GM19043 (cell line): ENCODE measurements at regions not wholly inside any gene's neighbourhood (a gene's known extent, or its start where the extent isn't known, plus 50 kb on each side); places are given as distances from the start of the nearest gene placed in this dataset.
"Not testable (repeated sequence)": the region's sequence is repeated elsewhere in the genome, so short reads cannot be mapped to it uniquely, and the experiment has no call there.

Experiments used
- ATAC-seq: cut with Tn5 transposase; IDR thresholded peaks from one replicate; pipeline ENCODE4 v1.9.1; 2021; ENCODE audit warnings: low read depth; ENCODE audit not compliant: unreplicated experiment

GRCh38 chr9:104195142-104195541 lies 101.0 kb downstream of the SMC2 start:
- not testable (repeated sequence) for ATAC-seq

DNA sequence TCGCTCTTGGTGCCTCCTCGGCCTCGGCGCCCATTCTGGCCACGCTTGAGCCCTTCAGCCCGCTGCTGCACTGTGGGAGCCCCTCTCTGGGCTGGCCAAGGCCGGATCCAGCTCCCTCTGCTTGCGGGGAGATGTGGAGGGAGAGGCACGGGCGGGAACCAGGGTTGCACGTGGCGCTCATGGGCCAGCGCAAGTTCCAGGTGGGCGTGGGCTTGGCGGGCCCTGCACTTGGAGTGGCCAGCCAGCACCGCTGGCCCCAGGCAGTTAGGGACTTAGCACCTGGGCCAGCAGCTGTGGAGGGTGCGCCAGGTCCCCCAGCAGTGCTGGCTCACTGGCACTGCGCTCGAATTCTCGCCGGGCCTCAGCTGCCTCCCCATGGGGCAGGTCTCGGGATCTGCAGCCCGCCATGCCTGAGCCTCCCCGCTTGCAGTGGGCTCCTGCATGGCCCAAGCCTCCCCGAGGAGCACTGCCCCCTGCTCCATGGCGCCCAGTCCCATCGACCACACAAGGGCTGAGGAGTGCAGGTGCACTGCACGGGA lies 106.4 kb downstream of the SMC2 start:
- no peak for ATAC-seq

GRCh38 chr9:104206766-104207165 lies 112.7 kb downstream of the SMC2 start:
- no peak for ATAC-seq

DNA sequence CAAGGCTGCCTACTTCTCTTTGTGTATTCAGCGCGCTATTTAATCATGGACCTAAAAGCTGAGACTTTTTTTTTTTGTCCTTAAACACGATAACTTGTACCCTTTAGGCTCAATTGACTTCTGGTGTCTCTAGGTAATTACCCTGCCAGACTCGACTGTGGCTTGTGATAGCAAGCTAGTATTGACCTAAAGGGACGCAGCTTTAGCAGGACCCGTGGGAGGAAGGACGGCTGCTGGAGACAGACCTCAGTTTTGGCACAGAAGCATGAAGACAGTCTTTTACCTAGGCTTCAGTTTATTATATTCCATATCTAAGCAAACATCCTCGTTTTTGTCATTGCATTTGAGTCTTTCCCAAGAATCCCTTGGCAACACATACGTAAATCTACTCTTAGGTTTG lies 115.3 kb downstream of the SMC2 start:
- no peak for ATAC-seq

GRCh38 chr9:104227108-104227507 lies 133.0 kb downstream of the SMC2 start:
- ATAC-seq: no peak

DNA sequence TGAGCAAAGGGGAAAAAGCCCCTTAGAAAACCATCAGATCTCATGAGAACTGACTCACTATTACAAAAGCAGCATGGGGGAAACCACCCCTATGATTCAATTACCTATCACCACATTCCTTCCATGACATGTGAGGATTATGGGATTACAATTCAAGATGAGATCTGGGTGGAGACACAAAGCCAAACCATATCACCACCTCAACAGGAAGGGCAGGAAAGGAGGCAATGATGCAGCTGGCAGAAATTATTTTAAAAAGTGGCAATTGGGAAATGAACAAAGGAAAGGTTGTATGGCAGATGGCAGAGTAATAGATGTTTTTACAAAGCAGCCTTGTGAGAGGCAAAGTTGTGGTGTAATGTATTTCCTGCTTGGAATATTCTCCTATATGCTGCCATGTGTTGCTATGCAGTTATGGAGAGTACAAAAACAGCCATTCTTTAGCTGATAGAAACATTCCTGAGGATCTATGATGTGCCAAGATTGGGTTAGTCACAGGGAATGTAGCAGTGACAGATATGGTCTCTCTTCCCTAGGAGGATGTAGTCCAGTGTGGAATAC lies 138.8 kb downstream of the SMC2 start:
- no peak for ATAC-seq

DNA sequence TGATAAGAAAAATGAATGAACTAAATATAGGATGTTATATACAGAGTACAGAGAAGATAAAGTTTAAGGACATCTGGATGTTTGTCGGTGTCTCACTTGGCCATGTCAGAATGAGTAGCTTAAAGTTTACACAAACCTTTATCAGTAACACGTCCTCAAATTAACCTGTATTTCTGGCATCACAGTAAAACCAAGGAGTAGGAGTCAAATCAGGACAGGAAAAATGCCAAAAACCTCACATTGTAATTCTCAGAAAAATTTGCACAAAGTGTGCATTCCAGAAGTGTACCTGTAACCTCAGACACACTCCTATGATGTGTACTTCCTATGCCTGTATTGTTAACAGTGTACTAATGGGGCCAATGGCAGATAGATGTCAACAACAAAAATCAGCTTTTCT lies 139.3 kb downstream of the SMC2 start:
- ATAC-seq: no peak

DNA sequence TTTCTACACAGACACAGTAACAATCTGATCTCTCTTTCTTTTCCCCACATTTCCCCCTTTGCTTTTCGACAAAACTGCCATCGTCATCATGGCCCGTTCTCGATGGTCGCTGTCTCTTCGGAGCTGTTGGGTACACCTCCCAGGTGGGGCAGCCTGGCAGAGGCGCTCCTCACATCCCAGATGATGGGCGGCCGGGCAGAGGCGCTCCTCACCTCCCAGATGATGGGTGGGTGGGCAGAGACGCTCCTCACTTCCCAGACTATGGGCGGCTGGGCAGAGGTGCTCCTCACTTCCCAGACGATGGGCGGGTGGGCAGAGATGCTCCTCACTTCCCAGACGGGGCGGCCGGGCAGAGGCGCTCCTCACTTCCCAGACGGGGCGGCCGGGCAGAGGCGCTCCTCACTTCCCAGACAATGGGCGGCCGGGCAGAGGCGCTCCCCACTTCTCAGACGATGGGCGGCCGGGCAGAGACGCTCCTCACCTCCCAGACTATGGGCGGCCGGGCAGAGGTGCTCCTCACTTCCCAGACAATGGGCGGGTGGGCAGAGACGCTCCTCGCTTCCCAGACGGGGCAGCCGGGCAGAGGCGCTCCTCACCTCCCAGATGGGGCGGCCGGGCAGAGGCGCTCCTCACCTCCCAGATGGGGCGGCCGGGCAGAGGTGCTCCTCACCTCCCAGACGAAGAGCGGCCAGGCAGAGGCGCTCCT lies 140.7 kb downstream of the SMC2 start:
- ATAC-seq: not testable (repeated sequence)

- ATAC-seq: not testable (repeated sequence)
Observed at GRCh38 chr9:104235347-104236120, 141.4 kb downstream of the SMC2 start.

DNA sequence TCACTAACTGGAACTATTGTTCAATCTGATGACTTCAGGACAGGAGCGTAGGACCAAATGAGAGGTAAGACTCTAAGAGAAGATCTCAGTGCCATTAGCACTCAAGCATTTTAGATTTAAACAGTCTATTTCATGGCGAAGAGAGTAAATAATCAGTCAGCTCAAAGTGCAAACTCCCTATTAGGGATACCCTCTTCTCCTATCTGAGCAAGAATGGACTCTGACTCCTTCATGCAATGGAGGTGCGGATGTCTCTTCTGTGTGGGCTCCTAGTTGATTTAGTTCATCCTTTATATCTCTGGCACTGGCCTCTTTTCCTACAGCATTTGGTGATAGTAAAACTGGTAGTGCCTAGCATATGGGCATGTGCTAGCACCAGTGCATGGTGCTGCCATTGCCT lies 144.6 kb downstream of the SMC2 start:
- no peak for ATAC-seq

DNA sequence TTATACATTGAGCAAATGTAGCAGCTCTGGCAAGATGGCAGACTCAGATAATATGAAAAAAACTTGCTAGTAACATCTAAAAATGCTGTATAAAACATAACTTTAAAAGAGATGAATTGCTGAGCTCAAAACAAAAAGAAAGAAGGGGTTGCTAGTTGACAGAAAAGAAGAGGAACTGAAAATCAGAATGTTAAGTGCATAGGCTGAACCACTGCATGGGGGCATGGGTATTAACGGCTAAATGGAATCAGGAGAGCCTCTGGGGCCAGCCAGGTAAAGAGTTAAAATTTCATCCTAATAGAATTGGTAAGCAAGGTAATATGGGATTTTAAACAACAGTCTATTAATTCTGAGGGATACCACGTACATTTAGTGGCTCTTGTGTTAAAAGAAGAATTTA lies 146.8 kb downstream of the SMC2 start:
- no peak for ATAC-seq

GRCh38 chr9:104245925-104246324 lies 151.8 kb downstream of the SMC2 start:
- ATAC-seq: no peak

- ATAC-seq: no peak
Observed at GRCh38 chr9:104247899-104248460, 153.9 kb downstream of the SMC2 start.

GRCh38 chr9:104256031-104256695 lies 162.1 kb downstream of the SMC2 start:
- no peak for ATAC-seq

DNA sequence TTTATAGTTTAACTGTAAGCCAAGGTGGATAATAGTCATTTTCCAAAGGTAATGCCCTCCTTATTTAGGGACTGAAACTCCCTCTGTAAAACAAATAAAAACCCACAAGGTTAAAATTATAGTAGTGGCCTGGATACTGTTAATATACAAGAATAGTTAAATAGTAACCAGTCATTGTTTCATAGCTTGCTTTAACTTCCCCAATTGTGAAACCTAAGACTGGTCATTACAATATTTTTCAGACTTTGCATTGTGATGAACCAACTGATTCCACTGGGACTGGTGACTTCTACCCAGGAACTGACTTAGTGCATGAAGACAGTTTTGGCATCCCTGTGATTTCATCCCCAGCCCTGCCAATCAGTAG lies 162.6 kb downstream of the SMC2 start:
- ATAC-seq: no peak

DNA sequence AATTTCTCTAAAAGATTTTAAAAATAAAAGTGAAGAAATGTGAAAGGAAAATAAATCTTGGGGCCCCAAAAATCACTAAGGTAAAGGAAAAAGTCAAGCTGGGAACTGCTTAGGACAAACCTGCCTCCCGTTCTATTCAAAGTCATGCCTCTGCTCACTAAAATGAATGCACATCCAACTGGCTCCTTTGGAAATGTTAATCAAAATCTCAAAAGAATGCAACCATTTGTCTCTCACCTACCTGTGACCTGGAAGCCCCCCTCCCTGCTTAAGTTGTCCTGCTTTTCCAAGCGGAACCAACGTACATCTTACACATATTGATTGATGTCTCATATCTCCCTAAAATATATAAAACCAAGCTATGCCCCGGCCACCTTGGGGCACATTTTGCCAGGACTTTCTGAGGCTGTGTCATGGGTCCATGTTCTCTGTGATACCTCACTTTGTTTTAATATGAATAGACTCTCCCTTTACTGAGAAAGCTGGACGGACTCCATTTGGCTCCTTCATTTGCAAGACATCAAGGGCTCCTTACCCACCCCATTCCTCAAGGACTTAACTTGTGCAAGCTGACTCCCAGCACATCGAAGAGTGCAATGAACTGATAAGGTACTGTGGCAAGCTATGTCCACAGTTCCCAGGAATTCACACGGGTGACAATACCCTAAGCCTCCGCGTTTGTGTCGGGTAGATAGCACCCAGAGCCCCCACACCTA lies 164.3 kb downstream of the SMC2 start:
- no peak for ATAC-seq

- ATAC-seq: no peak
Observed at GRCh38 chr9:104260004-104260403, 165.9 kb downstream of the SMC2 start.

DNA sequence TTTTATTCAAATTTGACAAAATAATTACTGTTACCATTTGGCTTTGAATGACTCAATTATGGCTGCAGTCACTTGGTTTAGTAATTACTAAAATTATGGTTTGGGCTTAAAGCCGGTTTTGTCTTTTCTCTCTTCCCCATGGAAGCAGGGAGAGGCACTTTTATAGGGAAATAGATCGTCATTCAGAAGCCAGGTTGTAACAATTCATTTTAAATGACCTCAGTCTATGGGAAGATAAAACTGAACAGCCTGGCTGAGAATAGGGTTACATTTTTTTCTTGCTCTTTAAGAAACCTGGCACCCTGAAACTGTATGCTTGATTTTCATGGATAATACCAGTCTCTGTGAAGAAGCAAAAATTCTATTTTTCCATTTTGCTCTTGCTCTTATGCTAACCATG lies 169.8 kb downstream of the SMC2 start:
- ATAC-seq: no peak

DNA sequence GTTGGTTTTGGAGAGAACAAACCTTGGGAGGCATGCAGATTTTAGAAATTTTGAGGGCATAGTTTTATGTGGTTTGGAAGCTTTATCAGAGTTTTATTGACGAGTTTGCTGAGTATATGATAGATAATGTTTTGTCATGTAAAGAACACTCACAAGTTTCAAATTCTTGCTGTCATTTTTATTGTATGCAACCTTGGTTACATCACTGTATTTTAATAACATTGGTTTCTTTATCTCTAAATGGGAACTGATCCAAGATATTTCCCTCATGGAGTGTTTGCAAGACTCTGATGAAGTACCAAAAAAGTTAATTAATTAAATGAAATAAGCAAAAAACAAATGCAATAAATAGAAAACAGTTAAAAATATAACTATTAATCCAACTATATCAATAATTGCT lies 170.3 kb downstream of the SMC2 start:
- ATAC-seq: no peak

- no peak for ATAC-seq
Observed at GRCh38 chr9:104269374-104269773, 175.3 kb downstream of the SMC2 start.
